Endothelial cell (in vitro differentiated cells): ENCODE measurements at regions not wholly inside any gene's neighbourhood (a gene's known extent, or its start where the extent isn't known, plus 50 kb on each side); places are given as distances from the start of the nearest gene placed in this dataset.

ENCODE experiments used
- DNase-seq: peaks from one replicate; pipeline ENCODE4 v3.0.0; 2021; ENCODE audit warnings: low spot score
- H3K27ac Mint-ChIP-seq: one replicate; pipeline ENCODE4 v1.8.0; 2021; ENCODE audit warnings: mixed read lengths, inconsistent platforms; ENCODE audit not compliant: unreplicated experiment
- H3K27me3 Mint-ChIP-seq: one replicate; pipeline ENCODE4 v1.8.0; 2021; ENCODE audit warnings: mild to moderate bottlenecking, moderate library complexity, mixed read lengths, inconsistent platforms; ENCODE audit not compliant: unreplicated experiment
- H3K36me3 Mint-ChIP-seq: one replicate; pipeline ENCODE4 v1.8.0; 2021; ENCODE audit warnings: mild to moderate bottlenecking, low read depth, mixed read lengths, inconsistent platforms; ENCODE audit not compliant: unreplicated experiment
- H3K4me1 Mint-ChIP-seq: one replicate; pipeline ENCODE4 v1.8.0; 2021; ENCODE audit warnings: mild to moderate bottlenecking, mixed read lengths, inconsistent platforms; ENCODE audit not compliant: unreplicated experiment
- H3K4me3 Mint-ChIP-seq: one replicate; pipeline ENCODE4 v1.8.0; 2021; ENCODE audit warnings: mild to moderate bottlenecking, mixed read lengths, inconsistent platforms; ENCODE audit not compliant: unreplicated experiment
- H3K9me3 Mint-ChIP-seq: one replicate; pipeline ENCODE4 v1.8.0; 2021; ENCODE audit warnings: mixed read lengths, inconsistent platforms; ENCODE audit not compliant: unreplicated experiment
- TF ChIP-seq, protein P1 (sequence below): fragments of 200-600 bp; sonication (generic); IDR thresholded peaks from one replicate; pipeline ENCODE4 v1.5.0; 2021; ENCODE audit warnings: antibody characterized with exemption; ENCODE audit not compliant: unreplicated experiment

- H3K27ac Mint-ChIP-seq = no peak overlapping the region
- no peak overlapping the region for H3K4me3 Mint-ChIP-seq
- TF ChIP-seq, protein P1, sequence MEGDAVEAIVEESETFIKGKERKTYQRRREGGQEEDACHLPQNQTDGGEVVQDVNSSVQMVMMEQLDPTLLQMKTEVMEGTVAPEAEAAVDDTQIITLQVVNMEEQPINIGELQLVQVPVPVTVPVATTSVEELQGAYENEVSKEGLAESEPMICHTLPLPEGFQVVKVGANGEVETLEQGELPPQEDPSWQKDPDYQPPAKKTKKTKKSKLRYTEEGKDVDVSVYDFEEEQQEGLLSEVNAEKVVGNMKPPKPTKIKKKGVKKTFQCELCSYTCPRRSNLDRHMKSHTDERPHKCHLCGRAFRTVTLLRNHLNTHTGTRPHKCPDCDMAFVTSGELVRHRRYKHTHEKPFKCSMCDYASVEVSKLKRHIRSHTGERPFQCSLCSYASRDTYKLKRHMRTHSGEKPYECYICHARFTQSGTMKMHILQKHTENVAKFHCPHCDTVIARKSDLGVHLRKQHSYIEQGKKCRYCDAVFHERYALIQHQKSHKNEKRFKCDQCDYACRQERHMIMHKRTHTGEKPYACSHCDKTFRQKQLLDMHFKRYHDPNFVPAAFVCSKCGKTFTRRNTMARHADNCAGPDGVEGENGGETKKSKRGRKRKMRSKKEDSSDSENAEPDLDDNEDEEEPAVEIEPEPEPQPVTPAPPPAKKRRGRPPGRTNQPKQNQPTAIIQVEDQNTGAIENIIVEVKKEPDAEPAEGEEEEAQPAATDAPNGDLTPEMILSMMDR = no peak
- H3K9me3 Mint-ChIP-seq = no peaks in the 10 kb centered on the region
- no peak for DNase-seq
- no peaks in the 10 kb centered on the region for H3K27me3 Mint-ChIP-seq
- peaks cover 6% of the 10 kb centered on the region for H3K4me1 Mint-ChIP-seq
- no peaks in the 10 kb centered on the region for H3K36me3 Mint-ChIP-seq
These were observed 805.3 kb downstream of the TLE1 start for GRCh38 chr9:80883826-80884579.

- Mint-ChIP-seq H3K27ac (no peak overlapping the region), H3K4me1 (peaks cover 6% of the 10 kb centered on the region), H3K4me3 (no peak overlapping the region), H3K9me3 (no peaks in the 10 kb centered on the region), H3K27me3 (no peaks in the 10 kb centered on the region), H3K36me3 (no peaks in the 10 kb centered on the region)
- no peak for DNase-seq
- TF ChIP-seq, protein P1 = no peak
These were observed 805.9 kb downstream of the TLE1 start for GRCh38 chr9:80883426-80883825.

- Mint-ChIP-seq H3K4me3 (no peak overlapping the region), H3K36me3 (no peaks in the 10 kb centered on the region), H3K27me3 (no peaks in the 10 kb centered on the region), H3K4me1 (peaks cover 6% of the 10 kb centered on the region), H3K27ac (no peak overlapping the region), H3K9me3 (no peaks in the 10 kb centered on the region)
- DNase-seq = no peak
- TF ChIP-seq, protein P1 = no peak
These were observed 807.4 kb downstream of the TLE1 start for GRCh38 chr9:80881940-80882339.

DNA sequence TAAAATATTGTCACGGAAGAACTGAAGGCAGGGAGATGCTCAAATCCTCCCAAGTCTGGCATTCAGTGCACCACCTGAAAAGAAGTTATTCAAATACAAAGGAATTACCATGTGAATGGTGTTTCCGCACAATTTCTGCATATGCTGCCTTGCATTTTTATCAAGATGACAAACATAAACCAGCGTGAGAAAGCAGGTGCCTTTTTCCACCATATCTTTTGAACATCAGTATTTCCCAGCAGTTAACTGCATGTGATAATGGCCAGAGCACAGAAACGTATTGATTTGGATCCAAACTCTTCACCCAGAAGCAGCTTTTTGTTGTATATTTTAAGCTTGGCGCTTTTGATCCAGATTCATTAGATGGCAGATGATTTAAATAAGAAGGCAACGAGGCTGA is 808.0 kb downstream of the TLE1 start:
- Mint-ChIP-seq H3K4me1 (peaks cover 6% of the 10 kb centered on the region), H3K27me3 (no peaks in the 10 kb centered on the region), H3K4me3 (no peak overlapping the region), H3K36me3 (no peaks in the 10 kb centered on the region), H3K9me3 (no peaks in the 10 kb centered on the region), H3K27ac (no peak overlapping the region)
- TF ChIP-seq, protein P1 = no peak
- no peak for DNase-seq

- no peak for DNase-seq
- H3K9me3 Mint-ChIP-seq = no peaks in the 10 kb centered on the region
- no peaks in the 10 kb centered on the region for H3K27me3 Mint-ChIP-seq
- H3K4me1 Mint-ChIP-seq = peaks cover 6% of the 10 kb centered on the region
- no peak overlapping the region for H3K4me3 Mint-ChIP-seq
- H3K36me3 Mint-ChIP-seq = no peaks in the 10 kb centered on the region
- TF ChIP-seq, protein P1 = no peak
- no peak overlapping the region for H3K27ac Mint-ChIP-seq
These were observed 810.8 kb downstream of the TLE1 start for GRCh38 chr9:80878556-80878955.
